ENCODE measurements at regions not wholly inside any gene's neighbourhood (a gene's known extent, or its start where the extent isn't known, plus 50 kb on each side); places are given as distances from the start of the nearest gene placed in this dataset.

DNA sequence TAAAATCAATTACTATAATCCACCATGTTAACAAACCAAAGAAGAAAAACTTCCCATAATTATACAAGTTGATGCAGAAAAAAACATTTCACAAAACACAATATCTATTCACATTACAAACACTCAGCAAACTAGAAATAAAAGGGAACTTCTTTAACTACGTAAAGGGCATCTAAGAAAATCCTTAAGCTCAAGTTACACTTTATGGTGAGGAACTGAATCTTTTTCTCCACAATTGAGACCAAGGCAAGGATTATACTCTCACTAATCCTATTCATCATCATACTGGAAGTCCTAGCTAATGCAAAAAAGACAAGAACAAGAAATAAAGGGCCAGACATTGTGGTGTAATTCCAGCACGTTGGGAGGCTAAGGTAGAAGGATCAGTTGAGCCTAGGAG, 159.9 kb downstream of the ZNF365 start:
- H3K36me3 ChIP-seq (ENCODE audit: control insufficient read depth, insufficient read depth, low read length): no peaks in the 10 kb centered on the region
- TF ChIP-seq, protein P1, sequence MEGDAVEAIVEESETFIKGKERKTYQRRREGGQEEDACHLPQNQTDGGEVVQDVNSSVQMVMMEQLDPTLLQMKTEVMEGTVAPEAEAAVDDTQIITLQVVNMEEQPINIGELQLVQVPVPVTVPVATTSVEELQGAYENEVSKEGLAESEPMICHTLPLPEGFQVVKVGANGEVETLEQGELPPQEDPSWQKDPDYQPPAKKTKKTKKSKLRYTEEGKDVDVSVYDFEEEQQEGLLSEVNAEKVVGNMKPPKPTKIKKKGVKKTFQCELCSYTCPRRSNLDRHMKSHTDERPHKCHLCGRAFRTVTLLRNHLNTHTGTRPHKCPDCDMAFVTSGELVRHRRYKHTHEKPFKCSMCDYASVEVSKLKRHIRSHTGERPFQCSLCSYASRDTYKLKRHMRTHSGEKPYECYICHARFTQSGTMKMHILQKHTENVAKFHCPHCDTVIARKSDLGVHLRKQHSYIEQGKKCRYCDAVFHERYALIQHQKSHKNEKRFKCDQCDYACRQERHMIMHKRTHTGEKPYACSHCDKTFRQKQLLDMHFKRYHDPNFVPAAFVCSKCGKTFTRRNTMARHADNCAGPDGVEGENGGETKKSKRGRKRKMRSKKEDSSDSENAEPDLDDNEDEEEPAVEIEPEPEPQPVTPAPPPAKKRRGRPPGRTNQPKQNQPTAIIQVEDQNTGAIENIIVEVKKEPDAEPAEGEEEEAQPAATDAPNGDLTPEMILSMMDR (IDR thresholded peaks at IDR 0.05; ENCODE audit: insufficient read depth, low read length, poor library complexity, severe bottlenecking): no peak
- no peak for DNase-seq (ENCODE audit: extremely low read depth, insufficient read length)
- H3K4me3 ChIP-seq (replicated peaks; ENCODE audit: low read depth, low read length): no peak overlapping the region
- H3K27me3 ChIP-seq (replicated peaks; ENCODE audit: control insufficient read depth, insufficient read depth, low read length): no peaks in the 10 kb centered on the region

DNA sequence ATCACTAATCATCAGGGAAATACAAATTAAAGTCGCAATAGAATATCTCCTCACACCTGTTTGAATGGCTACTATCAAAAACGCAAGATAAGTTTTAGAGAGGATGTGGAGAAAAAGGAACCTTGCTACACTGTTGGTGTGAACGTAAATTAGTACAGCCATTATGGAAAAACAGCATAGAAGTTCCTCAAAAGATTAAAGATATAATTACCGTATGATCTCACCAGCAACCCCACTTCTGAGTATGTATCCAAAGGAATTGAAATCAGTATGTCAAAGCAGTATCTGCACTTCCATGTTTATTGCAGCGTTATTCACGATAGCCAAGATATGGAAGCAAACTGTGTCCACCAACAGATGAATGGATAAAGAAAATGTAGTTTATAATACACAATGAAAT, 164.4 kb downstream of the ZNF365 start:
- Histone ChIP-seq H3K36me3 (ENCODE audit: control insufficient read depth, insufficient read depth, low read length) (no peaks in the 10 kb centered on the region), H3K4me3 (replicated peaks; ENCODE audit: low read depth, low read length) (no peak overlapping the region), H3K27me3 (replicated peaks; ENCODE audit: control insufficient read depth, insufficient read depth, low read length) (no peaks in the 10 kb centered on the region)
- DNase-seq (ENCODE audit: extremely low read depth, insufficient read length): no peak
- TF ChIP-seq, protein P1 (IDR thresholded peaks at IDR 0.05; ENCODE audit: insufficient read depth, low read length, poor library complexity, severe bottlenecking): no peak

DNA sequence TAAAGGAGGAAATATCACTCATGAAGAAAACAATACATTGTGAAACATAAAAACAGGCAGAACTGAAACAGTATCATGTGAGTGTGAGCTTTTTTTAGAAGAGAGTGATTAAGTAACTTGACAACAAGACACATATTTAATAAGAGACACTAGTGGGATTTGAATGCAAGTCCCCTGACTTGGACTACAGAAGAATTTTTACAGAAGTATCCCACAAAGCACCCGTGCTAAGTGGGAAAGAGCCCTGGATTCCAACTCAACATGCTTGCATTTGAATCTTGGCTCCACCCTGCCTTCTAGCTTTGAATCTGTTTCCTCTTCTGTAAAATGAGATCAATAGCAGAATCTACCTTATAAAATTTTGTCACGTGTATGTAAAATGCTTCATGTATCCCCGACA, 166.2 kb downstream of the ZNF365 start:
- Histone ChIP-seq H3K4me3 (replicated peaks; ENCODE audit: low read depth, low read length) (no peak overlapping the region), H3K36me3 (ENCODE audit: control insufficient read depth, insufficient read depth, low read length) (no peaks in the 10 kb centered on the region), H3K27me3 (replicated peaks; ENCODE audit: control insufficient read depth, insufficient read depth, low read length) (no peaks in the 10 kb centered on the region)
- TF ChIP-seq, protein P1 (IDR thresholded peaks at IDR 0.05; ENCODE audit: insufficient read depth, low read length, poor library complexity, severe bottlenecking): no peak
- no peak for DNase-seq (ENCODE audit: extremely low read depth, insufficient read length)

DNA sequence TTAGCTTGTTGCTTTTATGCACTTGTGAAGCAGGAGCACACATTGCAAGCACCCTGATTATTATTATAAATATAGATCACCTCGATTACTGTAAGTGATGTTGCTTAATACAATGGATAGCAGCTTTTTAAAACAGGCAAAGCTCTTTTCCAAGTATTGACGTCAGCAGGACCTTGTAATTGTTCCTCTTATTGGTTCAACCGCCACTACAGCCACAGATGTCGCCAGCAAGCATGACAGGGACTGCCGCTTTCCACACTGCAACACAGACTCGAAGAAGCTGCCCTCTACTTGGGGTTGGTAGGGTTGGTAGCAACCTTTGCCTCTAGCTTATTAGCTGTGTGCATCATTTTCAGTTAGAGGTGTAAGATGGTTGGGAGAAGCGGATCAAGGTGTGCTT, 167.6 kb downstream of the ZNF365 start:
- no peak for DNase-seq (ENCODE audit: extremely low read depth, insufficient read length)
- Histone ChIP-seq H3K27me3 (replicated peaks; ENCODE audit: control insufficient read depth, insufficient read depth, low read length) (no peaks in the 10 kb centered on the region), H3K36me3 (ENCODE audit: control insufficient read depth, insufficient read depth, low read length) (no peaks in the 10 kb centered on the region), H3K4me3 (replicated peaks; ENCODE audit: low read depth, low read length) (no peak overlapping the region)
- TF ChIP-seq, protein P1 (IDR thresholded peaks at IDR 0.05; ENCODE audit: insufficient read depth, low read length, poor library complexity, severe bottlenecking): no peak

DNA sequence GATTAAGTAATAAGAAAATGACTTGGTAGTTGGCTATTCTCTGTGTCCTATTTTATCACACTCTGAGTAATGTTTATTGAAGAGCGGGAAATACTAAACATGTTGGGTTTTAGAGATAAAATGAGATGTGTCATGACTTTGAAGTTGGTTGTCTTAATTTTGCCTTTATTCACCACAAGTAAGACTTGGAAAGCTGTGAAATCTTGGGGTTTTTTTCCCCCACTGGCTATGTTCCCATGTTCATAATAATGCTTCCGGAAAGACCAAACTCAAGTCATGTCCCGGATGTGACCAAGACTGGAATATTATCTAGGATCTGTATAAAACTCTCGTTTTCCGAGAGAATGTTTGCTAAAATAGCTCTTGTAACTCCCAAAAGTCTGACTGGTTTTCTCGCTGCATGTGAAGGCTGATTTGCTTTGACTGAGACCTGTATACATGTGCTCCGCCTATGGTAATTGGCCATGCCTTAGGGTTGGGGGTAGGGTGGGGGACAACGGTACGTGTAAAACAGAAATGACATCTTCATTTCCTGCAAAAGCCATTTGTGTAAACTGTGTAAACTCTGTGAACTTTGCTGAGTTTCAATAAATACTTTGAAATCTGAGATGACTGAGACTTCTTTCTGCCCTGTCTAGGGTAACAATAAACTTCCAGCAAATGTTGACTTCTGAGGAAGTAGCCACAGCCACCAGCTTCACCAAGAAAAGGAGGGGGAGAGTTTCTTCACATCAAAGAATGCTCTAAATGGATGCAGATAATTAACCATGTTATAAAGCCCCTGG, 169.6 kb downstream of the ZNF365 start:
- H3K36me3 ChIP-seq (ENCODE audit: control insufficient read depth, insufficient read depth, low read length): no peaks in the 10 kb centered on the region
- TF ChIP-seq, protein P1 (IDR thresholded peaks at IDR 0.05; ENCODE audit: insufficient read depth, low read length, poor library complexity, severe bottlenecking): no peak
- H3K27me3 ChIP-seq (replicated peaks; ENCODE audit: control insufficient read depth, insufficient read depth, low read length): no peaks in the 10 kb centered on the region
- no peak for DNase-seq (ENCODE audit: extremely low read depth, insufficient read length)
- no peak overlapping the region for H3K4me3 ChIP-seq (replicated peaks; ENCODE audit: low read depth, low read length)

Data from GM06990 (cell line).